CD4-positive, alpha-beta T cell treated with Interleukin-15 for 4 hours (primary cell): ENCODE measurements at regions not wholly inside any gene's neighbourhood (a gene's known extent, or its start where the extent isn't known, plus 50 kb on each side); places are given as distances from the start of the nearest gene placed in this dataset.
"Not testable (repeated sequence)": the region's sequence is repeated elsewhere in the genome, so short reads cannot be mapped to it uniquely, and the experiment has no call there.

Source experiments
- DNase-seq: peaks from one replicate; pipeline ENCODE4 v3.0.0-alpha.2; 2020; ENCODE audit warnings: low spot score

DNA sequence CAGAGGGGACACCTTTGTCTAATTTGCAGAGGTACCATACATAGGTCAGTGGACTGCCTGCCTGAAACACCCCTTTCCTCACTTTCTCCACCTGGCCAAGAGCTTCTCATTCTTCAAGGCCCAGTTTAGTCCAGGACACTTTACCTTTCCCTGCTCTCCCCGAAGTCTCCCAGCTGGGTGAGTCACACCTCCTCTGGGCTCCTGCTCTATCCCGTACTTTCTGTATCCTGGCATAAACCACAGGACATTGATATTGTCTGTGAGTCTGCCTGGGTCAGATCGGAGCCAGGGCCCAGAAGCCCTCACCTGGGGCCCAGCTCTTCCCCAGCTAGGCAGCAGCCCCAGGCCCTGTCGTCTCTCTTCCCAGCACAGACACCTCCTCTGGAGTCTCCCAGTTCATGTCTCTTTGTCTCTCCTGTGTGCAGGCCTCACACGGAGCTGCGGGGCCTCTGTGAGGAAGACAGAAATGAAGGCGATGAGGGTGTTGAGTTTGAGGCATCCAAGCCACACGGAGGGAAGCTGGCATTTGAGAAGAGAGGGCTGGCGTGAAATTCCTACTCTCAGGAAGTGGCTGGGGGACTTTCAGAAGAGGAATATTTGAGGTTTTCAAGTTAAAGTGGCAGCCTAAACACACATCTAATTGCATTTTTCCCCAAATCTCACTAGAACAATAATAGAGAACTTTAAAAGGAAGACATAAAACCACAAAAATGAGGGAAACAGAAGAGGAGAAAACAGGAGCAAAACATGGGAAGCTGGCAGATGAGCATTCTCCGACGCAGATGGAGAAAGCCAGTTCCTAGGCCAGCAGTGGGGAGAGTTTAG is 79.6 kb upstream of the LAPTM4A start:
- DNase-seq, result no peak

DNA sequence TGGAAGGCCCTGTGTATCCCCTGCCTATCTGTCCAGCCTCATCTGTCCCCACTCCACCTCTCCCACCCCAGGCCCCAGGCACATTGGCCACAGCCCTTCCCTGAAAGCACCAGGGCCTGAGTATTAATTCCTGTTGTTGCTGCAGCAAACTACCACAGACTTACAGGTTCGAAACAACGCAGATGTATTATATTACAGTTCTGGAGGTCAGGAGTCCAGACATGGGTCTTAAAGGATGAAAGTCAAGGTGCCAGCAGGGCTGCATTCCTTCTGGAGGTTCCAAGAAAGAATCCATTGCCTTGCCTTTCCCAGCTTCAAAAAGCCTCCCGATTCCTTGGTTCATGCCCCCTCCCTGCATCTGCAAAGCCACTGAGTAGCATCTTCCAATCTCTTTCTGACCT is 78.7 kb upstream of the LAPTM4A start:
- no peak for DNase-seq

- no peak for DNase-seq
These were observed 78.1 kb upstream of the LAPTM4A start for GRCh38 chr2:20129331-20130159.

DNA sequence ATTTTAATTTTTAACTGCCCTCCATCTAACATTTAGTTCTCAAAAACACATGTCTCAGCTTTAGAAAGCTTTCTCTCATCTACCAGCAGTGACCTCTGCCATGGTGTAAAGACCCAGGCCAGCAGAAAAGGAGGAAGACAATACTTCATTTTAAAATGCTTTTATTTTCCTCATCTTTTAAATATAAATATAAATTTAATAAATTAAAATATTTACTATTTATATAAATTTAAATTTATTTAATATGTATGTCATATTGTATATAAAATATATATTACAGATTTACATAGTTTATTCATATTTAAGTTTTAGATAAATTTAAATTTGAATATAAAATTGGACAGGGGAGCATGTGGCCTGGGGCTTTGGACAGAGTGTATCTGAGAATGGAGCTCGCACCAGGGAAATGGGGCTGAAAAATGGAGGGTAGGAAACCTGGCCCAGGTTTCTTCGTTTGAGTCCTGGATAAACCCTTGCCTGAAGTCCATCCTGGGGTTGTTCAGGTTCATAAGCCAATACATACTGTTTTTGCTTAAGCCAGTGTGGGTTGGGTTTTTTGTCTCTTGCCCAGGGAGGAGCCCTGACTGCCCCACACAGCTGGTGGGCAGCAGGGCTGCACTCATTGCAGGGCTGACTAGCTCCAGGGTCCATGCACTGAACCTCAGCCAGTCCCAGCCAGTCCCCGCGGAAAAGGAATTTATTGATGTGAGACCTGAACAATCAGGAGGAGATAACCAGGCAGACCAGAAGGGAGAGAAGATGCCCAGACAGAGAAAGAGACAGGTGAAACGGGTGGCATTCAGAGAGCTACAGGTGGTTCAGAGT is 77.3 kb upstream of the LAPTM4A start:
- no peak for DNase-seq

DNA sequence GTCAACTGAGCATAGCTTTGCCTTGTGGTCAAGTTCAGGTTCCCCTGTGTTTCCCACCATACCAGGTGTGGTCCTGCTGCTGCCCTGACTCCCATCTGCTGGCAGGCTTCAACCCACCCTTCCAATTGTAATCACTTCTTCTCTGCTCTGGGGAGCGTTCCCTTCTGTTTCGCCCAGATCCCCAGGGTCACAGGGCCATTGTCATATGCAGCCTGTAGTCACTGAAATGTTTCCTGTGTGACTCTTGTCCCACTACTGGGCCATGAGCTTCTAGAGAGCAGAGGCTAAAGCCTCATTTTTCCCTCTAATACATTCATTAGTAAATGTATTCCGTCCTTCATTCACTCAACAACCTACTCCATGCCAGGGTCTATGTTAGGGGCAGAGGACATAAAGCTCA is 75.0 kb upstream of the LAPTM4A start:
- no peak for DNase-seq

DNA sequence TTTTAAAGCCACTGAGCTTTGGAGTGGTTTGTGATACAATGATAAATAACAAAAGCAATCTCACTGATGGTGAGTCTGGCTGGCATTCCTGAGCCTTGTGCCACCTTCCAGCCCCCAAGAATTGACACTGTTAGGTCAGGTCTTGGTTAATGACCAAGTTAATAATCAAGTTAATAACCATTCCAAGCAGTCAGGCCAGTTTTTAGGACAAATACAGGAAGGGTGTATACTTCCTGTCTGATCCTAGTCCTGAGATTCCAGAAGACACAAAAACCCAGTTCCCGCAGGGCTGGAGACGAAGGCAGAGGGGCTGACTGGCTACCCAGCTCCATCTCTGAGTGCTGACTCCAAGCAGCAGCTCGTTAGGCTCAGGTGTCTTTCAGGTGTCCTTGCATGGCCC is 74.6 kb upstream of the LAPTM4A start:
- no peak for DNase-seq

GRCh38 chr2:20125616-20126015 is 74.2 kb upstream of the LAPTM4A start:
- DNase-seq, result no peak

- DNase-seq, result no peak
These were observed 73.7 kb upstream of the LAPTM4A start for GRCh38 chr2:20125164-20125563.

DNA sequence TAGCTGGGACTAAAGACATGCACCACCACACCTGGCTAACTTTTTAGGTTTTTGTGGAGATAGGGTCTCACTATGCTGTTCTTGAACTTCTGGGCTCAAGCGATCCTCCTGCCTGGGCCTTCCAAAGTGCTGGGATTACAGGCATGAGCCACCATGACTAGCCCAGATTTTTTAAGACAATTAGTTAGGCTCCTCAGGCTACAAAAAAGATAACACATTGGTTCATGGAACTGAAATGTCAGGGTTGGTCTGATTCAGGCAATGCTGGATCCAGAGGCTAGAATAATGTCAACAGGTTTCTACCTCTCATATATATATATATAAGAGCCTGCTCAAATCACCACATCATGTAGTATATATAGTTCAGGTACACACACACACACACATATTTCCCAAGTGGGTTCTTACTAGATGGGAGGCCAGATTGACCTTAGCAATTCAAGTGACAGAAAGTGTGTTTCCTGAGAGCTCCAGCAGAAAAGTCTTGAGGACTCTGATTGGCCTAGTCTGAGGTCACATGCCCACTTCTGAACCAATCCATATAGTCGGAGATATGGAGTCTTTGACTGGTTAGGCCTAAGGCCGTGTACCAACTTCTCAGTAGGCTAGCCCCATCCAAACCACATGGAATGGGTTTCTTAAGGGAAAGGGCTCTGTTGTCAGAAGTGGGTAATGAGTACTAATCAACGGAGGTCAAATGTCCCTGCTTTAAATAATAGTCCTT is 72.6 kb upstream of the LAPTM4A start:
- no peak for DNase-seq

GRCh38 chr2:20122864-20123263 is 71.4 kb upstream of the LAPTM4A start:
- DNase-seq, result no peak

DNA sequence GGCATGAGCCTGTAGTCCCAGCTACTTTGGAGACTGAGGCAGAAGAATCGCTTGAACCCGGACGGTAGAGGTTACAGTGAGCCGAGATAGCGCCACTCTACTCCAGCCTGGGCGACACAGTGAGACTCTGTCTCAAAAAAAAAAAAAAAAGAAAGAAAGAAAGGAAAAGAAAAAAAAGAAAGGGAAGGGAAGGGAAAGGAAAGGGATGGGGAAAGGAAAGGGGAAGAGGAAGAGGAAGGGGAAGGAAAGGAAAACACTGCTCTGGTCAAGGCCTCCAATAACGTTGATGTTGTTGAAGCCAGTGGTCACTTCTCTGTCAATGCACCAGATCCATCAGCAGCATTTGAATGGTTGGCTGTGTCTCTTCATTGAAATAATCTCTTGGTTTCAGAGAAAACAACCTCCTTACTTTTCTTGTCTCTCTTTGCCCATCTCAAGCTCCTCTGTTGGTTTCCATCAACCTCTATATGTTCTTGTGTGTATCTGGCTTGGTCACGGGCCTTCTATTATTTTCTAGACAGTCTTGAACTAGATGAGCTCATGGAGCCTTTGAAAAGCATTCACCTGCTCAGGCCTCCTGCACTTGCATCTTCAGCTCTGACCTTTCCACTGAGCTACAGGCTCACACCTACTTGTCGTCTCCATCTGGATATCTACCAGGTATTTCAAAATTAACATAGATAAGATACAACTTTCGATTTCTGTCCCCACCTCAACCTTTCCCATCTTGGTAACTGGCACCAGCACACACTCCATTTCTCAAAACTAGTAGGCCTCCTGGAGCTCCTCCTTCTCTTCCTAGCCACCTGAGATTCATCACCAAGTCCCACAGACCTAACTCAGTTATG is 69.4 kb upstream of the LAPTM4A start:
- no peak for DNase-seq

- no peak for DNase-seq
These were observed 66.6 kb upstream of the LAPTM4A start for GRCh38 chr2:20118051-20118450.

DNA sequence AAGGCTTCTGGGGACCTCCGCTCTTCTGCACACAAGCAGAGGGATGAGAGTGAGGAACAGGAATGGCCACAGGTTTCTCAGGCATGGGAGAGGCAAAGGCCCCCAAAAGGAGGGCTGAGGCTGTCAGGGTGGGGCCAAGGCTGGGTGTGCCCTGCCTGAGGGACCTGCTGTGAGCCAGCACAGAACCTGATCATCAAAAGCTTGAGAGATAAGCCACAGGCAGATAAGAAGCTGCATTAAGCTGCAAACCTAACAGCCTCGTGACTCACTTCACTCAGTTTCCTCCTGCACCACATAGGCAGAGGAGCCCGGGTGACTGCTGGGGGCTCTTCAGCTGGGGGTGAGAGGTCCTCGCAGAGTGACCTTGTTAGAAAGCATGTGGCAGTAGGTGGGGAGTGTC is 64.5 kb upstream of the LAPTM4A start:
- no peak for DNase-seq

- no peak for DNase-seq
These were observed 63.9 kb upstream of the LAPTM4A start for GRCh38 chr2:20115374-20115773.

- no peak for DNase-seq
These were observed 62.8 kb upstream of the LAPTM4A start for GRCh38 chr2:20113986-20114938.

DNA sequence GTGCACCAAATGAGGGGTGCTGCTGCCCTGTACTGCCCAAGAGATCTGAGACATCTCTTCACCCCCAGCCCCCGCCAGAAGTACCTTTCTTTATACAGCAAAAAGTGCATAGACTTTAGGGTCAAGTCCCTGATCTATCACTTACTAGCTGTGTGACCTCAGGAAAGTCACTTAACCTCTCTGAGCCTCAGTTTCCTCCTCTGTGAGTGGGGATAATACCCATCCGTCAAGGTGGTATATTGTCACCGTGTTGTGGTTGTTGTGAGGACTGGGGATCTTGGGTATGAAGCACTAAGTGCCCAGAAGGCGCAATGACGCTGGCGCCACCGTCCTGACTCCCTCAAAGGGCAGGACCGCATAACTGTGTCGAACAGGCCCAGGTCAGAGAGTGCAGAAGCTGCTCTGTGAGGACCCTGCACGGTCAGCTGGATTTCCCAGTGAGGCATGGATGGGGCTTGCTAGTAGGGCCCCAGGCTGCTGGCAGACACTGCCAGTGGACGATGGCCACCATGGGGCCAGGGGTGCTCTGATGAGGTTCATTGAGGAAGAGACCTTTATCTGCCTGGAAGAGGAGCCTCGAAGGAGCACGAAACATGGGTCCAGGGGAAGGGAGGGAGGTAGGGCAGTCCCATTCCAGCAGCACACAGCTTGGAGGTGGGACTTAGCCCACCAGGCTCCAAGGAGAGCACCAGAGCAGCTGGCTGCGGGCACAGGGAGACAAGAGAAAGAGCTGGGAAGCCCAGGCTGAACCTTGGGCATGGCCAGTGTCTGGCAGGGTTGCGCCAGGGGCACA is 61.8 kb upstream of the LAPTM4A start:
- DNase-seq, result no peak

DNA sequence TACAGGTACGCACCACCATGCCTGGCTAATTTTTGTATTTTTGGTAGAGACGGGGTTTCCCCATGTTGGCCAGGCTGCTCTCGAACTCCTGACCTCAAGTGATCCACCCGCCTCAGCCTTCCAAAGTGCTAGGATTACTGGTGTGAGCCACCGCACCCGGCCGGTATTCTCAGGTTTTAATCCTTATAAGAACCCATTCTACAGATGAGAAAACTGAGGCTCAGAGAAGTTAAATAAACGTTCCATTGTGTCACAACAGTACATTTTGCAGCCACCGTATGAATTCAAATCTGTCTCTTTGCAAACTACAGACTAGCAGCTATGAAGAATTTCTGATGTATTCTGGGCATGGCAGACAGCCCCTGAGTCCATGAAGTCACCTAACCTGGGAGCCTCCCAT is 60.9 kb upstream of the LAPTM4A start:
- not testable (repeated sequence) for DNase-seq

GRCh38 chr2:20111311-20112131 is 60.1 kb upstream of the LAPTM4A start:
- DNase-seq, result no peak
